Central memory CD8-positive, alpha-beta T cell (primary cell): ENCODE measurements at regions not wholly inside any gene's neighbourhood (a gene's known extent, or its start where the extent isn't known, plus 50 kb on each side); places are given as distances from the start of the nearest gene placed in this dataset.
A peak's percentile ranks its signal among the peaks of the same experiment; 100 is the strongest.
"Not testable (repeated sequence)": the region's sequence is repeated elsewhere in the genome, so short reads cannot be mapped to it uniquely, and the experiment has no call there.

Source experiments
- ATAC-seq: fragments of 150-1000 bp; cut with Tn5 transposase; replicated peaks from 2 replicates; pipeline ENCODE4 v1.10.0; 2022; ENCODE audit warnings: mild to moderate bottlenecking, moderate FRiP score, moderate number of reproducible peaks; ENCODE audit not compliant: poor library complexity, severe bottlenecking; ENCODE audit errors: extremely low read depth
- DNase-seq, 2 donors: peaks; one replicate each; pipeline ENCODE4 v3.0.0; 2021; ENCODE audit warnings: low spot score in 2 of 2
- H3K27ac Mint-ChIP-seq: one replicate; pipeline ENCODE4 v1.8.0; 2022; ENCODE audit warnings: low read depth, mild to moderate bottlenecking, moderate library complexity, mixed read lengths
- H3K27me3 Mint-ChIP-seq: one replicate; pipeline ENCODE4 v1.8.0; 2022; ENCODE audit warnings: mixed read lengths
- H3K36me3 Mint-ChIP-seq: one replicate; pipeline ENCODE4 v1.8.0; 2022; ENCODE audit warnings: mild to moderate bottlenecking, moderate library complexity, mixed read lengths; ENCODE audit not compliant: insufficient read depth
- H3K4me1 Mint-ChIP-seq: one replicate; pipeline ENCODE4 v1.8.0; 2022; ENCODE audit warnings: mixed read lengths
- H3K4me3 Mint-ChIP-seq: one replicate; pipeline ENCODE4 v1.8.0; 2022; ENCODE audit warnings: mild to moderate bottlenecking, moderate library complexity, mixed read lengths
- H3K9me3 Mint-ChIP-seq: one replicate; pipeline ENCODE4 v1.8.0; 2022; ENCODE audit warnings: mixed read lengths

DNA sequence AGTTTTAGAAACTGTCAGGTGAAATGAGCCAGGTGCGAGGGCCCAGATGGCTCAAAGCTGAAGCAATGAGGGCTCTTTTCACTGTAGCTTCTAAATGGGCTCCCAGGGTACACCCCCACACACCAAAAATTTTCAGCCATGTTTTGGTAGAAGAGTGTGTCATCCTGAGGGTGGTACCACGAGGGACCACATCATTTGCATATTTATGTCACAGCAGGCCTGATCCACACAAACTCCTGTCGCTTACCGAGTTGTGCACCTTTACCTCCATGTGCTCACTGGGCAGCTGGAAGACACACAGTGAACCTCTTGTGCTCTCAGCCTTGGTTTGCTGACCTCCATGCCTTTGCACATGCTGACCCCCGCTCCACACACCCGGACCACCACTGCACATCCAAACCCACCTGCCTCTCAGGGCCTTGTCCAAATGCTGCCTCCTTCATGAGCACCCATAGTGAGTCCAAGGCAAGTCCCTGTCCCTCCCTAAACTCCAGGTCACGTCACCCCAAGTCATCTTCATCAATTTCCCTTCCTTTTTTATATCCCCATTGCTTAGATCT, 352.2 kb downstream of the BCL2L11 start:
- not testable (repeated sequence) for H3K36me3 Mint-ChIP-seq, H3K27me3 Mint-ChIP-seq, ATAC-seq, H3K4me1 Mint-ChIP-seq, H3K4me3 Mint-ChIP-seq, H3K9me3 Mint-ChIP-seq, DNase-seq
- peak overlapping the region; percentile 19 for H3K27ac Mint-ChIP-seq

DNA sequence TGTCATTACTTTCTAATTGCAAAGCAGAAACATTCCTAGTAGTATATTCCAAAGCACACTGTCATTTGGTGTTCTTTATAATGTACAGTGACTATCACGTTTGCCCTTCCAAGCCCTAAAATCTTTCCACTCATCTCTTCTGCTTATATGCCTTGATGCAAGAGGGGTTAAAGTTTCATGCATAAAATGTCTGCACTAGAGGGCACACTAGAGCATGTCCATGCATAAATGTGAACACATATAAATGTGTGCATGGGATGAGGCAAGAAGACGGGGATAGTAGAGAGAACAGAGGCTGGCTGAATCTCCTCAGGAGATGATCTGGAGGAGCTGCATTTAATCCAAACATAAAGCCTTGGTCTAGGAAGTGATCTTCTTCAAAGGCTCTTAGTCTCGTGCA, 352.8 kb downstream of the BCL2L11 start:
- H3K27ac Mint-ChIP-seq = peak overlapping the region; percentile 19
- not testable (repeated sequence) for H3K4me1 Mint-ChIP-seq, H3K4me3 Mint-ChIP-seq, H3K27me3 Mint-ChIP-seq, H3K36me3 Mint-ChIP-seq, H3K9me3 Mint-ChIP-seq, DNase-seq
- ATAC-seq = peak; percentile 68

DNA sequence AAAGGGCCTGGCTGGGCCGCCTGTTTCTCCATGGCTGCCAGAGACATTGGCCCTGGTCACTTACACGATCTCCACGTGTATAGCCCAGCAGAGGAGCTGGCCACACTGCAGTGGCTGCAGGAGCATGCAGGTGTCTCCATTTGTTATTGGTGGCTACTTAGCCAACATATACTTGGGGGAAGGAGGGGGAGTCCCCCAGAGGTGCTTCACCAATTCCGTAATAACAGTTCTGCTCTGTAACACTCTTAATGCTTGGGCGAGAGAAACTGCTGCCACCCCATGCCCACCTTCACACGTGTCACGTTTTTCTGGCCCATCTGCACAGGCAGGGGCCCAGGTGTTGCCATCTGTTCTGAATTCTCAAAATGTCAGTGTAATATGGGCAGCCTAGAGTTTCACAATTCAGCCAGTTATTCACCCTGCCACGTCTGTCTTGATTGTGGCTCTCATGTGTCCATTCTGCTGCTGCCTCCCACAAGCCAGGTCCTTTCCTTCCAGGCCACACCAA, 353.5 kb downstream of the BCL2L11 start:
- H3K27me3 Mint-ChIP-seq, H3K4me1 Mint-ChIP-seq, H3K36me3 Mint-ChIP-seq, ATAC-seq, H3K27ac Mint-ChIP-seq, H3K9me3 Mint-ChIP-seq, H3K4me3 Mint-ChIP-seq, DNase-seq: not testable (repeated sequence)

DNA sequence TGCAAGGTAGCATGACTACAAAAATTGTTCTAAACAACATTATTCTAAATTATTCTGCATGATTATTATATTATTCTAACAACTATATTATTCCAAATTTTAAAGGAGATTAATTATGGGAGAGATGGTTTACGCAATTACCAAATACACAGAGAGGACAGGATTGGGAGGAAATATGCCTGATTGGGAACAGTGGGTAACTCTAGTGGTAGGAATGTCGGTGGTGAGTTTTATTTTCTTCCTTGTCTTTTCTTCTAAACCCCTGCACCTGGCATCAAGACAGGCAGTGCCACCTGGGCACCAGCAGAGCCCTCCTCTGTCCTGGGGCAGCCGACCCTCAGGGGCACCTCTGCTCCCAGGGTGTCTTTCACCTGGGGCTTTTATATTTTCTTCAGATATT, 357.6 kb downstream of the BCL2L11 start:
- H3K4me3 Mint-ChIP-seq, ATAC-seq, H3K27me3 Mint-ChIP-seq, H3K9me3 Mint-ChIP-seq, H3K27ac Mint-ChIP-seq, DNase-seq, H3K4me1 Mint-ChIP-seq, H3K36me3 Mint-ChIP-seq: not testable (repeated sequence)

DNA sequence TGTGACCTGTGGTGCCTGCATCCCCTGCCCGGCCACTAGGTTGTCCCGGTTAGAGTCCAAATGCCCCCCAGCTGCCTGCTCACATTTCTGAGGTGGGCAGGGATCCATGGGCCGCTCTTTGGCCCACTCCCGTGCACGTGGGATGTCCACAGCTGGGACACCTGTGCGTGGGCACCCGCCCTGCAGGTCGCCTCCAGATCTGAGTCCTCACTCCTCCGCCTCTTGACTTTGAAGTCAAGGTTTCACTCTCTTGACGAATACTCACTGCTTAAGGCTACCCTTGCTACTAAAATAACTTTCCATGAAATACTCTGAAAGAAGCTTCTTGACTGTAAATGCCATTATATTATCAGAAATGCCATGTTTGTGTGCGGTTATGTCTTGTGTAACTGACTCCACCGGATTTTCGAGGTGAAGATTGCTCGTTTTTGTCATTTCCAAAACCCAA, 358.2 kb downstream of the BCL2L11 start:
- not testable (repeated sequence) for DNase-seq, H3K4me3 Mint-ChIP-seq, H3K36me3 Mint-ChIP-seq, H3K27ac Mint-ChIP-seq, H3K4me1 Mint-ChIP-seq, H3K9me3 Mint-ChIP-seq, ATAC-seq, H3K27me3 Mint-ChIP-seq

DNA sequence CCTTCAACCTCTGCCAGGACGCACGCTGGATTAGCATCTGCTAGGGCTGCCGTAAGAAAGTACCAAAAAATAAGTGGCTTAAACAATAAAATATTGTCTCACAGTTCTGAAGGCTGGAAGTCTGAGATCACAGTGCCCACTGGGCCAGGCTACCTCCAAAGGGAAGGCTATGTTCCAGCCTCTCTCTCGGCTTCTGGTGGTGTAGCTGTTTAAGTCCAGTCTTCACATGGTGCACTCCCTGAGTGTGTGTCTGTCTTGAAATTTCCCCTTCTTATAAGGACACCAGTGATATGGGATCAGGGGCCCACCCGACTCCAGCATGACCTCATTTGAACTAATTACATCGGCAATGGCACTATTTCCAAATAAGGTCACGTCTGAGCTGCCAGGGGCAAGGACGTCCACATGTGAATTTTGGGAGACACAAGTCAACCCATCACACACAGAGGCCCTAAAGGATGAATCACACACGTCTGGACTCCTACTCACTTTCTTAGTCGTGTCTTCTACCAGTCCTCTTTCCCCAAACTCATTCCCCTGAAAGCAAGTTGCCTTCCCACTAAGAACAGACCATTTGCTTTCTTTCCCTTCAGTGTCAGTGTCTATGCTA, 359.4 kb downstream of the BCL2L11 start:
- H3K4me3 Mint-ChIP-seq = not testable (repeated sequence)

DNA sequence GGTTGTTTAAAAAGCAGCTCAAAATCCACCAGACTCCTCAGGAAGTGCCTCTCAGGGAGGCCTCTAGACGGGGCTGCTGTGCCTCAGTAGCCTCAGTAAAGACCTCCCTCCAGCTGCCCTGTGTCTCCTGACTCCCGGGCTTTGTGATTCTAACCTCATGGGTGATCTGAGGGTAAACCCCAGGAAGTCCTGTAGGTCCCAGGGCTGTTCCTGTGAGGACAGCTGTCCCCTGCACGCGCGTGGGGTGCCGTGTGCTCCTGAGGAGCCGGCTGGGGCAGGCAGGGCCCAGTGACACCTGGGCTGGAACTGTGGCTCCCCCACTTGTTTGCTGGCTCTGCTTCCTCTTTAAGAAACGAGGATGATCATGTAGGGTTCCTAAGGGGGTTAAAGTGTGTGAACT, 359.9 kb downstream of the BCL2L11 start:
- not testable (repeated sequence) for ATAC-seq, H3K36me3 Mint-ChIP-seq, H3K27ac Mint-ChIP-seq, H3K27me3 Mint-ChIP-seq, DNase-seq, H3K4me3 Mint-ChIP-seq, H3K9me3 Mint-ChIP-seq, H3K4me1 Mint-ChIP-seq

More for the DNA sequence above, 359.4 kb downstream of the BCL2L11 start:
- not testable (repeated sequence) for ATAC-seq, H3K36me3 Mint-ChIP-seq, H3K9me3 Mint-ChIP-seq, H3K27me3 Mint-ChIP-seq, H3K27ac Mint-ChIP-seq, DNase-seq, H3K4me1 Mint-ChIP-seq

DNA sequence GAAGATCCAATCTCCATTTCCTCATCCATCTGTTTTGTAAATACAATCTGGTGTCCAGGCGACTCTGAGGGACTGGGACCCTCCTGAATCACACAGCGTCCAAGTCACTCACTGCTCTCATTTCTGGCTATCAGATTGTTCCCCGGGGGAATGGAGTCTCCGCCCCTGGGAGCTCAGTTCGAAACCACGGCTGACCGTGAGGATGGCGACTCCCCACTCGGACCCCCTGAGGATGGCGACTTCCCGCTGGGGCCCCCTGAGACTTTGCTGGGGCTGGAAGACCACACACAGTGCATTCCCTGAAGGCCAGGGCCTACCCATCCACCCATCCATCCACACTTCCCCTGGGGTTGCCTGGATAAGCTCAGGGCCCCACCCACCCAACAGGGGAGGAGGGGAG, 360.5 kb downstream of the BCL2L11 start:
- not testable (repeated sequence) for DNase-seq, H3K27ac Mint-ChIP-seq, H3K4me3 Mint-ChIP-seq, H3K36me3 Mint-ChIP-seq, H3K4me1 Mint-ChIP-seq, ATAC-seq, H3K27me3 Mint-ChIP-seq, H3K9me3 Mint-ChIP-seq

DNA sequence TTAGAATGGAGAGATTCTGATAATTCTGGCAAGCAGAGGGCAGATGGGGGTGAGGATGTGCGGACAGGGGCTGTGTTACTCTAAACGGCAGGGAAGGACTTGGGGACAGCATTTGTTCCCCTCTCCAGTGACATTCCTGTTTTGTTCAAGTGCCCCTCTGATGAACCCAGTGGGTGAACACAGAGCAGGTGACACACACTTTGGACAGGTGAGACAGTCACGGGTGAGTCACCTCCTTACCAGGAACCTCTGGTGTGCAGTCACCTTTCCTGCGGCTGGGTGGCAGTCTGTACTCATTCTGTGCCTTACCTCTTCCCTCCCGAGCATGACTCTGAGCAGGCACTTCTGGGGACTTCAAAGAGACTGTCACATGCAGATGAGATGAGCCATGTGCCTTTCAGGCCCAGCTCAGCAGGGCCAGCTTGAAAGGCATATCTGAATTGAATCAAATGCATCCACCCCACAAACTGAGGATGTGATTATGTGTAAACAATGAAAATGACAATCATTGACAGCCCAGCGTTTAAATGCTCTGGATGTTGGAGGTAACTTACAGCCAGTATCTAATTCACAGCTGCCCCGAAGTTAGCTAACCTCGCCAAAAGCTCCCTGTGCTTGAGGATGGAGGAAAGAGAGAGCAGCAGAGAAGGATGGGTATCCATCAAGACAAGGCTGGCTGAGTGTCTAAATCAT, 362.4 kb downstream of the BCL2L11 start:
- not testable (repeated sequence) for H3K27me3 Mint-ChIP-seq, H3K27ac Mint-ChIP-seq, H3K4me3 Mint-ChIP-seq, H3K36me3 Mint-ChIP-seq, H3K4me1 Mint-ChIP-seq, DNase-seq, H3K9me3 Mint-ChIP-seq
- peak; percentile 99 for ATAC-seq

DNA sequence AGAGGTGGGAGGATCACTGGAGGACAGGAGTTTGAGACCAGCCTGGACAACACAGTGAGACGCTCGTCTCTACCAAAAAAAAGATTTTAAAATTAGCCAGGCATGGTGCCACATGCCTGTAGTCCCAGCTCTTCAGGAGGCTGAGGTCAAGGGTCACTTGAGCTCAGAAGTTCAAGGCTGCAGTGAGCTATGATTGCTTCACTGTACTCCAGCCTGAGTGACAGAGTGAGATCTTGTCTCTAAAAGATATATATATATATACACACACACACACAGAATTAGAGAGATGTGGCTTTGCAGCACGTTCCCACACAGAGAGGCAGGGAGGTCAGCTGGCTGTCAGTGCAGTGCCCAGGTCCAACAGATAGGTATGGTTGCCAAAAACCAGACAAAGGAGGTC, 363.4 kb downstream of the BCL2L11 start:
- H3K27ac Mint-ChIP-seq, H3K4me1 Mint-ChIP-seq, H3K4me3 Mint-ChIP-seq, DNase-seq, ATAC-seq, H3K36me3 Mint-ChIP-seq, H3K9me3 Mint-ChIP-seq, H3K27me3 Mint-ChIP-seq: not testable (repeated sequence)

DNA sequence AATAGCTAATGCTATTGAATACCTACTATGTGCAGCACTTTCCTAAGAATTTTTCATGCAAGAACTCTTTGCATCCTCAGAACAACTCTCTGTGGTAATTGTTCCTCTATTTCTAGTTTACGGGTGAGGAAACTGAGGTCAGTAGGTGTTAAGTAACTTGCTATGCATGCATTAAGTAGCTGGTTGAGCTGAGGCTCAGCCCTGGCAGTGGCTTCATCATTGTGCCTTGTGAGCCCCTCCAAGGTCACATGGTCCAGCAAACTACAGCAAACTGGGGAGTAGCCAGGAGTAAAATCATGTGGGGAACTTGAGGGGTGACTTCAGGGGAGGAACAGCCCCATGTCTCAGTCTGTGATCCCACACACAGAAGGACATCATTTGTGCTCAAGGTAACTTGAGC, 365.2 kb downstream of the BCL2L11 start:
- H3K4me1 Mint-ChIP-seq, H3K27me3 Mint-ChIP-seq, ATAC-seq, H3K9me3 Mint-ChIP-seq, DNase-seq, H3K36me3 Mint-ChIP-seq: not testable (repeated sequence)
- peak overlapping the region; percentile 61 for H3K4me3 Mint-ChIP-seq
- peak overlapping the region; percentile 51 for H3K27ac Mint-ChIP-seq

DNA sequence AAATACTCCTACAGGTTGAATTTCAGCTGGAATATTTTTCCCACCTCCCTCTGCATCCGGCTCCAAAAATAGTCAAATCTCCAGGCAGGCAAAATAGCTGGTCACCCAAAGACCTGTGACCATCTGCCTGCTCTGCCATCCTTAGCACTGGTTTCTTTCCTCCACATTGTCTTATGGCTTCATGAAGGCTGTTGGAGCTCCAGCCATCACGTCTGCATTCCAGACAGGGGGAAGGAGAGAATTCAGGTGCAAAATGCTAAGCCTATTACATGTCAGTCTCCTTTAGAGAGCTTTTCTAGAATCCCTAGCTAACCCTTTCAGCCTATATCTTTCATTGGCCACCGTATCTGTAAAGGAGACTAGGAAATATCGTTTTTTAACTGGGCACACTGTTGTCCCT, 367.7 kb downstream of the BCL2L11 start:
- H3K4me1 Mint-ChIP-seq = peaks cover 17% of the 10 kb centered on the region
- H3K4me3 Mint-ChIP-seq, H3K9me3 Mint-ChIP-seq: not testable (repeated sequence)

DNA sequence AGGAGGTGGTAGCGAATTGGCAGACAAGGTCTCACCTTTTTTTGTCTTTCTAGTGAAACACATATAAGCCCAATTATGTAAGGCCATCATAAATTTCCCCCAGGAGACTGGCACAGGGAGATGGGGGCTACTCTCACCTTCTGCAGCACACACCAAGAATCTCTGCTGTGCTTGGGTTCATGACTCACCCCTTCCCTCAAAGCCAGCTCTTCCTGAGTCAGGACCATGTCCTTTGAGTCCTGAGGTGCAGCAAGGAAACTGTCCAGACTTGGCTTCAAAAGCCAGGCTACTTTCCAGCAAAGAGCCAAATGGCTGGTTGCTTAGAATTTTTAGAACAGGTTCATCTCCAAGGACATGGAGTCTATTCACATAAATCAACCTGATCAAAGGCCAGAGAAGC, 368.7 kb downstream of the BCL2L11 start:
- not testable (repeated sequence) for H3K27me3 Mint-ChIP-seq, ATAC-seq, H3K36me3 Mint-ChIP-seq, H3K4me3 Mint-ChIP-seq, H3K27ac Mint-ChIP-seq, H3K9me3 Mint-ChIP-seq, DNase-seq
- peaks cover 17% of the 10 kb centered on the region for H3K4me1 Mint-ChIP-seq

More for the DNA sequence above, 367.7 kb downstream of the BCL2L11 start:
- H3K27ac Mint-ChIP-seq, H3K36me3 Mint-ChIP-seq, H3K27me3 Mint-ChIP-seq, DNase-seq, ATAC-seq: not testable (repeated sequence)
